Lung (tissue), 11 donors: ENCODE measurements at regions not wholly inside any gene's neighbourhood (a gene's known extent, or its start where the extent isn't known, plus 50 kb on each side); places are given as distances from the start of the nearest gene placed in this dataset.
A peak's percentile ranks its signal among the peaks of the same experiment; 100 is the strongest.

Source experiments
- ATAC-seq: fragments of 200-7000 bp; cut with Tn5 transposase; one replicate; pipeline ENCODE4 v1.9.1; 2020; ENCODE audit warnings: moderate number of reproducible peaks; ENCODE audit not compliant: insufficient read depth, low FRiP score
- DNase-seq, 3 donors: peaks; one replicate each; pipeline ENCODE4 v3.0.0-alpha.2; 2013 to 2017
- H3K27ac ChIP-seq, 2 donors: one replicate each; pipeline ENCODE4 v1.5.1; 2013; ENCODE audit warnings: mild to moderate bottlenecking in 2 of 2, moderate library complexity in 2 of 2, control low read depth in 1 of 2, inconsistent platforms in 1 of 2, low read depth in 1 of 2, low read length in 1 of 2
- H3K27me3 ChIP-seq, 3 donors: one replicate each; pipeline ENCODE4 v1.5.1; 2013; ENCODE audit warnings: low read length in 2 of 3; ENCODE audit not compliant: control insufficient read depth in 3 of 3, insufficient read depth in 3 of 3
- H3K36me3 ChIP-seq, 4 donors: one replicate each; pipeline ENCODE4 v1.5.1; 2013; ENCODE audit warnings: low read length in 4 of 4, mild to moderate bottlenecking in 1 of 4, moderate library complexity in 1 of 4; ENCODE audit not compliant: control insufficient read depth in 4 of 4, insufficient read depth in 4 of 4
- H3K4me1 ChIP-seq, 5 donors: one replicate each; pipeline ENCODE4 v1.5.1; 2013; ENCODE audit warnings: low read length in 5 of 5, mild to moderate bottlenecking in 2 of 5, moderate library complexity in 1 of 5; ENCODE audit not compliant: control insufficient read depth in 5 of 5, insufficient read depth in 5 of 5
- H3K4me3 ChIP-seq: one replicate; pipeline ENCODE4 v1.5.1; 2013; ENCODE audit warnings: mild to moderate bottlenecking, control low read depth, moderate library complexity
- H3K9ac ChIP-seq, 2 donors: one replicate each; pipeline ENCODE4 v1.5.1; 2013; ENCODE audit warnings: low read length in 2 of 2, control low read depth in 1 of 2; ENCODE audit not compliant: insufficient read depth in 1 of 2
- H3K9me3 ChIP-seq, 4 donors: one replicate each; pipeline ENCODE4 v1.5.1; 2013; ENCODE audit warnings: low read length in 3 of 4, mild to moderate bottlenecking in 1 of 4, moderate library complexity in 1 of 4; ENCODE audit not compliant: control insufficient read depth in 4 of 4, insufficient read depth in 3 of 4
- CTCF ChIP-seq: IDR thresholded peaks from 2 replicates; pipeline ENCODE4 v1.5.1; 2012; ENCODE audit warnings: mild to moderate bottlenecking; ENCODE audit errors: control extremely low read depth, extremely low read depth
- WGBS, 2 donors: extraction: QIAGEN DNeasy Blood & Tissue Kit; methylation state at CpG; one replicate each; pipeline ENCODE4 v1.1.7; 2013; 5-methylcytosine and 5-hydroxymethylcytosine counted together
- donor health status: control.
- donor health status: control.
- donor health status: Bipolar disorder and iron deficiency.
- donor health status: healthy.
- donor health status: DM: yes; HTN: yes; CAD: no.

GRCh38 chr5:2391566-2391965 is 359.9 kb downstream of the IRX2 start:
- no peaks in the 10 kb centered on the region for H3K9me3 ChIP-seq
- 78 to 86% methylated on average over 10 of the region's 10 CpGs for WGBS, 2 donors
- H3K9ac ChIP-seq = no peak overlapping the region
- no peaks in the 10 kb centered on the region for H3K27me3 ChIP-seq
- TF ChIP-seq CTCF = no peak
- no peak overlapping the region for H3K4me3 ChIP-seq
- no peak for ATAC-seq
- no peaks in the 10 kb centered on the region for H3K36me3 ChIP-seq
- no peak for DNase-seq
- peaks cover 0 to 33% (median 0%) of the 10 kb centered on the region in 5 donors for H3K4me1 ChIP-seq
- H3K27ac ChIP-seq = no peak overlapping the region

DNA sequence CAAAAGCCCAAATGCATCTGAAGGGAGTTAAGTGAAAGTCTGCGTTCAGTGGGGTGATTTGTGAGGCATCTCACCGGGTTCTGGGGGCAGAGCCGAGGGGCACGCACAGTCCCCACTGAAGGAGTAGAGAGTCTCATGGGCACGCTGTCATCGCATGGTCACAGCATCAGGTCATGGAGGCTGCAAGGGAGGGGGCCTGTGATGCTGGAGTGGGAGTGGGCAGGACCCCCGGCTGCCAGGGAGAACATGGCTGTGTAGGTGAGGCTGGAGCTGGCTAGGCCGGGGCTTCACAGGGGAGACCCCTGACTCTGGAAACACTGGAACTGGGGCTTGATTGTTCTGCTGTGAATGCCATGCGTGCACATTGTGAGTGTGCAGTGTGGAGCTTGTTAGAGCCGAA is 360.5 kb downstream of the IRX2 start:
- no peak for DNase-seq
- no peak for TF ChIP-seq CTCF
- H3K4me3 ChIP-seq = no peak overlapping the region
- ATAC-seq = no peak
- 88 to 96% methylated on average over 10 of the region's 10 CpGs for WGBS, 2 donors
- no peak overlapping the region for H3K9ac ChIP-seq
- peaks cover 0 to 38% (median 0%) of the 10 kb centered on the region in 5 donors for H3K4me1 ChIP-seq
- H3K27ac ChIP-seq = no peak overlapping the region
- no peaks in the 10 kb centered on the region for H3K36me3 ChIP-seq
- no peaks in the 10 kb centered on the region for H3K9me3 ChIP-seq
- H3K27me3 ChIP-seq = no peaks in the 10 kb centered on the region

DNA sequence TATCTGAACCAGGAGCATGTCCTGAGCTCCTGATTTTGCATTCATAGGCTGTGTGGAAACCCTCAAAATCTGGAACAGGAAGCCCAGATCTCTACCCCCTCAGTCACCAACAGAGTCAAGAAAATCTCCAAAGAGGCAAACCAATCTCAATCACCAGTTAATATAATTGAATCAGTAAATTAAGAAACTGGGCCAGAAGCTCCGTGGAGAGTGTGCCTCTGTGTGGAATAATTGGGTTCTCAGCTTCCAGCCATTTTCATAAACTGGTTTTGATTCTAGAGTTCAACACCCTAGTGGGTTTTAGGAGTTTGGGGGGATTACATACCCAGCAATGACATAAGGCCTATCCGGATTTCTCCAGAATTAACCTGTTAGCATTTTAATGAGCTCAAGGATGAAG is 362.9 kb downstream of the IRX2 start:
- Histone ChIP-seq H3K36me3 (no peaks in the 10 kb centered on the region), H3K9ac (no peak overlapping the region), H3K27me3 (no peaks in the 10 kb centered on the region), H3K4me1 (peaks cover 0 to 62% (median 14%) of the 10 kb centered on the region in 5 donors), H3K9me3 (no peaks in the 10 kb centered on the region), H3K27ac (no peak overlapping the region), H3K4me3 (no peak overlapping the region)
- WGBS, 2 donors = 82 to 83% methylated on average over 2 of the region's 2 CpGs
- DNase-seq (no peak), ATAC-seq (no peak)
- TF ChIP-seq CTCF = no peak

DNA sequence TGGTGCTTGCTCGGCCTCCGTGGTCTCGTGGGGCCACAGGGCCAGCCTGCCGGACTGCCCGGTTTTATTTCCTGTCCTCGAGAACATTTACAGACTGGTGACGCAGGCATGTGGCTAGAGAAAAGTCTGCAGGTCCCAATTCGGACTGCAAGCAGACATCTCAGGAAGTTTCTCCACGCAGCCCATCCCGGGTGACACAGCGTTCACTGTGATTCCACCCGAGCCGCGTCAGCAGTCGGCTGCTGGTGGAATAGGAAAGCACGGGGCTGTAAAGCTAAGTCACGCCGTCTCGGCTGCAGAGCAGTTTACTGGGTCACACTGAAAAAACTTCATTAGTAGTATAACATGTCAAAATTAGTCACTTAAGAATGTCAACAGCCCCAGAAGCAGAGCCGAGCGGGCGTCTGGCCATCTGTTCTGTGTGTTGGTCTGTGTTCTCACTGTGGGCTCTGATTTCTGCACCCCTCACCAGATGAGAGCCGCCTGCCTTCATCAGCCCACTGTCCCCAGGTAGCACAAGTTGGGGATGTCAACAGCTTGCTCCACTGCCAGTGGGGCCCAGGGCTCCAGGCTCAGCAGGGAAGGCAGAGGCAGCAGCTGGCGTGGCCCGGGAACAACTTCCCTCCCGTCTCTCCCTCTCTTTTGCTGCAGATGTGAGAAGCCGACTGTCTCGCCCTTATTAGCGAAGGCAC is 363.7 kb downstream of the IRX2 start:
- no peak for TF ChIP-seq CTCF
- Histone ChIP-seq H3K4me1 (peaks cover 0 to 62% (median 14%) of the 10 kb centered on the region in 5 donors), H3K27ac (peak overlapping the region in 1 of 2 donors; percentile 26), H3K4me3 (no peak overlapping the region), H3K9ac (no peak overlapping the region), H3K36me3 (no peaks in the 10 kb centered on the region), H3K27me3 (no peaks in the 10 kb centered on the region), H3K9me3 (peaks cover 0 to 2% (median 0%) of the 10 kb centered on the region in 4 donors)
- WGBS, 2 donors = 59 to 72% methylated on average over 29 of the region's 29 CpGs
- DNase-seq (peak; percentile 76 to 92 (median 91)), ATAC-seq (peak; percentile 45)
